HEK293 (cell line): ENCODE measurements at regions not wholly inside any gene's neighbourhood (a gene's known extent, or its start where the extent isn't known, plus 50 kb on each side); places are given as distances from the start of the nearest gene placed in this dataset.

ENCODE experiments used
- CTCF ChIA-PET: fragments of 350-600 bp; formaldehyde crosslinking; extraction: SDS; loops from one replicate; lab custom pipeline; 2021; ENCODE audit warnings: antibody characterized with exemption; lab: Yijun Ruan, JAX
- POLR2A ChIA-PET: fragments of 300-600 bp; formaldehyde crosslinking; extraction: SDS; loops from one replicate; lab custom pipeline; 2020; ENCODE audit warnings: antibody characterized with exemption, inconsistent platforms; lab: Yijun Ruan, JAX
- H3K27ac ChIP-seq: fragments of 200-500 bp; sonication (Bioruptor generic); 2 replicates; pipeline ENCODE4 v1.5.1; 2014; ENCODE audit warnings: low read depth, low read length, control low read depth, inconsistent platforms; ENCODE audit errors: extremely low read depth
- H3K36me3 ChIP-seq, 2 experiments: fragments of 200-500 bp in 1 of 2; sonication (Bioruptor generic) in 1 of 2; 1 replicate in 1 of 2; 2 replicates in 1 of 2; pipeline ENCODE4 v1.5.1; 2014 to 2017; ENCODE audit warnings: inconsistent platforms in 2 of 2, low read length in 2 of 2; ENCODE audit not compliant: control insufficient read depth in 2 of 2, insufficient read depth in 1 of 2
- H3K4me1 ChIP-seq: fragments of 200-500 bp; sonication (Bioruptor generic); 2 replicates; pipeline ENCODE4 v1.5.1; 2014; ENCODE audit warnings: mild to moderate bottlenecking, low read length, inconsistent platforms; ENCODE audit not compliant: control insufficient read depth, insufficient read depth
- H3K4me3 ChIP-seq: 2 replicates; pipeline ENCODE4 v1.5.1; 2011; ENCODE audit warnings: low read depth, mild to moderate bottlenecking, control low read depth, low read length, moderate library complexity
- H3K9me3 ChIP-seq: fragments of 200-500 bp; sonication (Bioruptor generic); 2 replicates; pipeline ENCODE4 v1.5.1; 2014; ENCODE audit warnings: low read depth, low read length, inconsistent platforms; ENCODE audit not compliant: control insufficient read depth, insufficient read depth
- KLF8 ChIP-seq: fragments of 450-650 bp; formaldehyde crosslinking; IDR thresholded peaks from 2 replicates; pipeline ENCODE4 v1.5.1; 2016; ENCODE audit warnings: missing biosample characterization, missing genetic modification characterization
- MEIS1 ChIP-seq: sonication (generic); formaldehyde crosslinking; IDR thresholded peaks from 2 replicates; pipeline ENCODE4 v1.8.1; 2022; ENCODE audit warnings: missing genetic modification reagents, mild to moderate bottlenecking, borderline replicate concordance
- OSR2 ChIP-seq: fragments of 450-650 bp; formaldehyde crosslinking; IDR thresholded peaks from 2 replicates; pipeline ENCODE4 v1.5.1; 2016; ENCODE audit warnings: missing biosample characterization, missing genetic modification characterization
- OVOL3 ChIP-seq: fragments of 450-650 bp; formaldehyde crosslinking; IDR thresholded peaks from 2 replicates; pipeline ENCODE4 v1.5.1; 2016; ENCODE audit warnings: missing biosample characterization, missing genetic modification characterization
- ZBTB17 ChIP-seq: fragments of 450-650 bp; formaldehyde crosslinking; IDR thresholded peaks from 2 replicates; pipeline ENCODE4 v1.5.1; 2016; ENCODE audit warnings: missing biosample characterization, missing genetic modification characterization
- ZBTB49 ChIP-seq: fragments of 450-650 bp; formaldehyde crosslinking; IDR thresholded peaks from 2 replicates; pipeline ENCODE4 v1.5.1; 2016; ENCODE audit warnings: missing biosample characterization, missing genetic modification characterization, low read depth
- ZBTB8A ChIP-seq: fragments of 450-650 bp; formaldehyde crosslinking; IDR thresholded peaks from 2 replicates; pipeline ENCODE4 v1.5.1; 2016; ENCODE audit warnings: missing biosample characterization, missing genetic modification characterization
- ZIC2 ChIP-seq: fragments of 450-650 bp; formaldehyde crosslinking; IDR thresholded peaks from 2 replicates; pipeline ENCODE4 v1.5.1; 2016; ENCODE audit warnings: missing biosample characterization, missing genetic modification characterization
- ZNF155 ChIP-seq: fragments of 450-650 bp; formaldehyde crosslinking; IDR thresholded peaks from 2 replicates; pipeline ENCODE4 v1.5.1; 2016; ENCODE audit warnings: missing biosample characterization, missing genetic modification characterization
- ZNF175 ChIP-seq: fragments of 450-650 bp; formaldehyde crosslinking; IDR thresholded peaks from 2 replicates; pipeline ENCODE4 v1.5.1; 2016; ENCODE audit warnings: missing biosample characterization, missing genetic modification characterization
- ZNF19 ChIP-seq: fragments of 450-650 bp; formaldehyde crosslinking; IDR thresholded peaks from 2 replicates; pipeline ENCODE4; 2016; ENCODE audit warnings: missing biosample characterization, missing genetic modification characterization, low read depth
- ZNF211 ChIP-seq: fragments of 450-650 bp; formaldehyde crosslinking; IDR thresholded peaks from 2 replicates; pipeline ENCODE4 v1.5.1; 2016; ENCODE audit warnings: low read depth, missing biosample characterization, missing genetic modification characterization
- ZNF324 ChIP-seq: fragments of 450-650 bp; formaldehyde crosslinking; IDR thresholded peaks from 2 replicates; pipeline ENCODE4 v1.5.1; 2016; ENCODE audit warnings: missing biosample characterization, missing genetic modification characterization
- ZNF335 ChIP-seq: fragments of 450-650 bp; formaldehyde crosslinking; conservative IDR thresholded peaks from 2 replicates; pipeline ENCODE4 v1.5.1; 2016; ENCODE audit warnings: missing biosample characterization, missing genetic modification characterization
- ZNF398 ChIP-seq: fragments of 450-650 bp; formaldehyde crosslinking; IDR thresholded peaks from 2 replicates; pipeline ENCODE4 v1.5.1; 2017; ENCODE audit warnings: missing biosample characterization, missing genetic modification characterization
- ZNF416 ChIP-seq: fragments of 450-650 bp; formaldehyde crosslinking; IDR thresholded peaks from 2 replicates; pipeline ENCODE4 v1.5.1; 2016; ENCODE audit warnings: missing biosample characterization, missing genetic modification characterization
- ZNF449 ChIP-seq: fragments of 450-650 bp; formaldehyde crosslinking; IDR thresholded peaks from 2 replicates; pipeline ENCODE4 v1.5.1; 2017; ENCODE audit warnings: missing biosample characterization, mild to moderate bottlenecking, missing genetic modification characterization, moderate library complexity
- ZNF529 ChIP-seq: fragments of 450-650 bp; formaldehyde crosslinking; IDR thresholded peaks from 2 replicates; pipeline ENCODE4 v1.5.1; 2017; ENCODE audit warnings: missing genetic modification characterization, missing biosample characterization; ENCODE audit not compliant: insufficient replicate concordance
- ZNF549 ChIP-seq: fragments of 450-650 bp; IDR thresholded peaks from 2 replicates; pipeline ENCODE4 v1.5.1; 2018; ENCODE audit warnings: missing biosample characterization, missing genetic modification characterization, mild to moderate bottlenecking, inconsistent platforms, moderate library complexity
- ZNF561 ChIP-seq: fragments of 450-650 bp; IDR thresholded peaks from 2 replicates; pipeline ENCODE4 v1.5.1; 2018; ENCODE audit warnings: missing biosample characterization, missing genetic modification characterization, borderline replicate concordance
- ZNF580 ChIP-seq: fragments of 450-650 bp; formaldehyde crosslinking; IDR thresholded peaks from 2 replicates; pipeline ENCODE4 v1.5.1; 2016; ENCODE audit warnings: missing biosample characterization, missing genetic modification characterization
- ZNF596 ChIP-seq: fragments of 450-650 bp; IDR thresholded peaks from 2 replicates; pipeline ENCODE4 v1.5.0; 2018; ENCODE audit warnings: missing biosample characterization, mild to moderate bottlenecking, missing genetic modification characterization, moderate library complexity
- ZNF621 ChIP-seq: fragments of 450-650 bp; formaldehyde crosslinking; IDR thresholded peaks from 2 replicates; pipeline ENCODE4 v1.5.1; 2017; ENCODE audit warnings: missing biosample characterization, missing genetic modification characterization
- ZNF629 ChIP-seq: fragments of 450-650 bp; formaldehyde crosslinking; IDR thresholded peaks from 2 replicates; pipeline ENCODE4 v1.5.1; 2017; ENCODE audit warnings: missing biosample characterization, missing genetic modification characterization
- ZNF654 ChIP-seq: fragments of 450-650 bp; formaldehyde crosslinking; IDR thresholded peaks from 2 replicates; pipeline ENCODE4 v1.5.1; 2016; ENCODE audit warnings: low read depth, missing biosample characterization, missing genetic modification characterization
- ZSCAN18 ChIP-seq: fragments of 450-650 bp; formaldehyde crosslinking; IDR thresholded peaks from 2 replicates; pipeline ENCODE4 v1.5.1; 2016; ENCODE audit warnings: missing biosample characterization, missing genetic modification characterization

- peak; percentile 21; the same call in 1 of the 2 replicates for TF ChIP-seq ZNF654 (tag by site-specific recombination)
Measured at GRCh38 chr1:191634801-191635508, 523.3 kb upstream of the RGS18 start (continued).

- H3K36me3 ChIP-seq, result no peaks in the 10 kb centered on the region
- POLR2A ChIA-PET, result no interaction called here
- TF ChIP-seq ZBTB17 (tag by site-specific recombination) (no peak), ZBTB8A (tag by site-specific recombination) (no peak), KLF8 (tag by site-specific recombination) (no peak), ZNF561 (tag by site-specific recombination) (no peak), ZNF449 (no peak), ZNF529 (tag by site-specific recombination) (no peak), ZNF175 (tag by site-specific recombination) (no peak), OSR2 (no peak), ZNF596 (no peak), ZNF324 (tag by site-specific recombination) (no peak), ZNF398 (tag by site-specific recombination) (no peak), ZNF580 (tag by site-specific recombination) (no peak), ZIC2 (no peak), ZNF19 (tag by site-specific recombination) (no peak), ZNF335 (tag by site-specific recombination) (no peak)
- TF ChIP-seq, all 188 proteins: peak for 0
- H3K9me3 ChIP-seq, result no peaks in the 10 kb centered on the region
- CTCF ChIA-PET, result interaction anchor here (0.6 to 0.7 kb wide), 2 partner anchors 49 to 436 kb away, joined by 3 to 4 read pairs; no protein-coding TSS in a partner anchor
- no peaks in the 10 kb centered on the region for H3K4me1 ChIP-seq
- no peak overlapping the region for H3K4me3 ChIP-seq
- no peak overlapping the region for H3K27ac ChIP-seq
Measured at GRCh38 chr1:191636345-191636744, 521.9 kb upstream of the RGS18 start.

- Histone ChIP-seq H3K27ac (no peak overlapping the region), H3K9me3 (no peaks in the 10 kb centered on the region), H3K4me1 (no peaks in the 10 kb centered on the region), H3K36me3 (no peaks in the 10 kb centered on the region), H3K4me3 (no peak overlapping the region)
- ChIA-PET CTCF (interaction anchor here (0.6 kb wide), 2 partner anchors 8 to 720 kb away, joined by 3 read pairs; no protein-coding TSS in a partner anchor), POLR2A (no interaction called here)
- TF ChIP-seq ZSCAN18 (tag by site-specific recombination) (no peak), ZNF211 (no peak), ZNF629 (tag by site-specific recombination) (no peak), OVOL3 (tag by site-specific recombination) (no peak), ZNF621 (no peak), ZNF549 (tag by site-specific recombination) (no peak), MEIS1 (CRISPR knock-in tag) (no peak), ZBTB49 (tag by site-specific recombination) (no peak), ZNF416 (no peak), ZNF155 (tag by site-specific recombination) (no peak)
Measured at GRCh38 chr1:191641420-191642260, 516.6 kb upstream of the RGS18 start.
